DMS153 treated with DMSO at 0.1 percent for 48 hours (cell line): ENCODE measurements at regions not wholly inside any gene's neighbourhood (a gene's known extent, or its start where the extent isn't known, plus 50 kb on each side); places are given as distances from the start of the nearest gene placed in this dataset.

ENCODE experiments used
- DNase-seq: peaks from one replicate; lab custom pipeline; 2025; ENCODE audit not compliant: unreplicated experiment; lab: John Stamatoyannopoulos, UW

DNA sequence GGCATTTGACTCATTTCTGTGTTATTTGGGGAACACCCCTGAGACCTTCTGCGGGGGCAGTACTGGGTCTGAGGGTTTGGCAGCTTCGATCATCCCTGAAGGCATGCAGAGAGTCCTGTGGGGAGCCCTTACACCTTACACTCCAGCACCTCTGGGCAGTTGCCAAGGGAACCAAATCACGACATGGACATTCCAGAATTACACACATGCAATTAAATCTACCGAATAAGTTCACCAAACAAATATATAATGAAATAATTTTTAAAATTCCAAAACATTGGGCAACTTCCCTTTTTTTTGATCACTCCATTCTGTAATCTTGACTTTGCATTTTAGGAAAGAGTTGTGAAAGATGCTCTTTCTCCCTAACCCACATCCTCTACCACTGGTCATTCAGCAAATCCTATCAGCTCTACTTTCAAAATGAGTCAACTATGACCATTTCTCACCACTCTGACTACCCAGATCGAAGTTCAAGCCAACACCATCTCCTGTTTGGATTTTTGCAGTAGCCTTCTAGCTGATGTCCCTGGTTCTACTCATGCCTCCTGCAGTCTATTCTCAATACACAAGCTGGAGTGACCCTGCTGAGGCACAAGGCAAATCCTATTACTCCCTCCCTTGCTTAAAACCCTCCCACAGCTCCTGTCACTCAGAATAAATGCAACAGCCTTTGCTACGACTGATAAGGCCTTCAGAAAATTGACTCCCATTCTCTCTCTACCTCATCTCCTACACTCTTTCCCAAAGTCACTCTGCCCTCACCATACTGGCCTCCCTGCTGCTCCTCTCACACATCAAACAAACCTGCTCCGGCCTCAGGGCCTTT, 533.3 kb downstream of the HACE1 start:
- no peak for DNase-seq

DNA sequence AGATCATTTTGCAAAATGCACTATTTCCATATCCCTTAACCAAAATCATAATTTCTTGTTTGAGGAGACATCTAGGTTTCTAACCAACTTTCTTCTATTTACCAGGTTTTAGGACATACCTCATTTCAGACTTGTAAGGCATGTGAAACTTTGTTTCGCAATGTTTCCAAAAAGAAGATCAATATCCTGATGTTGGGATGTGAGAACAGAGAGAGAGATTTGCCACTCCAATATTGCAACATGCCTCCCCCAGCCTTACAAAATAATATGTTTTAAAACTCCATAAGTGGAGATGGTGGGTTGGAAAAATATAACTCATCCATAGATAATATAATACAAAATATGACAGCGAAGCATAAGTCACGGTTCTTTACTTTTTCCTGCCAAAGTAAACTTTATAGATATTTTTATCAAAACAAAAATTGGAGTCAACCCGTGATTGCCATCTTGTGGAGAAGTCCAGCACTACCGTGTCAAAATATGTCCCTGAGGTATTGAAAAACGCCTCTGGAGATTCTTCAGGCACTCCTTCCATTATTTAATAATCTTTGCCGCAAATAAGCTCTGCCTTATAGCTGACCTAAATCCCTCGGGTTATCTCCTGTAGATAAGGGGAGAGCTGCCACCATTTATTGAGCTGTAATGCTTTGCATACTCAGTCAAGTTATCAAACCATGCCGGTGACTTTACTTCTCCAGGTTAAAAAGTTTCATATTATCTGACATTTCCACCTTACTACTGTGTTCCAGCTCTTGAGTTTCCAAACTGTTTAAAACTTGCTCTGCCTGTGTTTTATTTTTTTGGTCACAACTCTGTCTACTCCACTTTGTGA, 534.2 kb downstream of the HACE1 start:
- peak; percentile 7 for DNase-seq

GRCh38 chr6:104324301-104324700, 535.4 kb downstream of the HACE1 start:
- DNase-seq = no peak

- no peak for DNase-seq
Observed at GRCh38 chr6:104322841-104323240, 536.9 kb downstream of the HACE1 start.

GRCh38 chr6:104321301-104321700, 538.4 kb downstream of the HACE1 start:
- no peak for DNase-seq

GRCh38 chr6:104320896-104321295, 538.8 kb downstream of the HACE1 start:
- DNase-seq = no peak

DNA sequence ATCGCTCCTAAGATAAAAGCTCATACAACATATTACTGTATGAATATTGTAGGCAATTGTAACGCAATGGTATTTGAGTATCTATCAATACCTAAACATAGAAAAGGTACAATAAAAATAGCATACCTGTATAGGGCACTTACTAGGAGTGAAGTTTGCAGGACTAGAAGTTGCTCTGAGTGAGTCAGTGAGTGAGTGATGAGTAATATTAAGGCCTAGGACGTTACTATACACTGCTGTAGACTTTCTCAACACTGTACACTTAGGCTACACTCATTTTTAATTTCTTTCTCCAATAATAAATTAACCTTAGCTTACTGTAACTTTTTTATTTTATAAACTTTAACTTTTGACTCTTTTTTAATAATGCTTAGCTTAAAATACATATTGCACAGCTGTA, 546.9 kb downstream of the HACE1 start:
- DNase-seq = no peak

DNA sequence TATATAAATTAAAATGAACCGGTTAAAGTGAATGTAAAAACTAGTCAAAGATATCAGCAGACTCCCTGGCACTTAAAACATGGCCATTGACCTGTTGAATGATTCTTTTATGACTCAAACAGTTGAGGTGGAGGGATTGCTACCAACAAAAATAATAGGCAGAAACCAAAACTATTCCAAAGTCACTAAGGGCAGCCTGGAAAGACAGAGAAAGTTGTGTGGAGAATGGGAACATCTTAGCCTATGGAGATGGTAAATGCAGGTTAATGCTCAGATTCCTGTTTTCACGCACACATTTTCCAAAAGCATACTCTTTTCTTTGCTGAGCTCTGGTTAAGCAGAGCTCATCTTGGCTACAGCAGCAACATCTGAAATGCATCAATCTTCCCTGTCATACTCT, 553.5 kb downstream of the HACE1 start:
- DNase-seq = no peak

- no peak for DNase-seq
Observed at GRCh38 chr6:104305206-104305605, 554.5 kb downstream of the HACE1 start.

- no peak for DNase-seq
Observed at GRCh38 chr6:104301951-104302350, 557.8 kb downstream of the HACE1 start.

GRCh38 chr6:104286641-104287040, 573.1 kb downstream of the HACE1 start:
- no peak for DNase-seq

GRCh38 chr6:104284872-104285271, 574.8 kb downstream of the HACE1 start:
- DNase-seq = no peak

GRCh38 chr6:104282581-104282980, 577.1 kb downstream of the HACE1 start:
- DNase-seq = no peak

DNA sequence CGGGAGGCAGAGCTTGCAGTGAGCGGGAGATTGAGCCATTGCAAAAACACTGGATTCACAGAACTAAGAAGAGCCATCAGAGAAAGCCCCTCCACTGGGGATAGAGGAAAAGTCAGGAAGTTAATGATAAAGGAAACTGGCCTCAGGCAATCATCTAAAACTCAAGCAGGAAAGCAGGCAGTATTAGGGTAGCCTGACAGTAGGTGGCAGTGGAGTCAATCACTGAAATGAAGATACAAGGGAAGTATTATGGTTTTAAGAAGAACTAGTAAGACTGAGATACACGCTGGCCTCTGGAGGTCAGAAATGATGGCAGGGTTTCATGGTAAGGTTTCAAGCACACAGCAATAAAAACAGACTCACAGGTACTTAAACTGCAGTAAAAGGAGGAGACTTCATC, 578.3 kb downstream of the HACE1 start:
- DNase-seq = no peak

- DNase-seq = no peak
Observed at GRCh38 chr6:104268389-104268788, 591.3 kb downstream of the HACE1 start.

DNA sequence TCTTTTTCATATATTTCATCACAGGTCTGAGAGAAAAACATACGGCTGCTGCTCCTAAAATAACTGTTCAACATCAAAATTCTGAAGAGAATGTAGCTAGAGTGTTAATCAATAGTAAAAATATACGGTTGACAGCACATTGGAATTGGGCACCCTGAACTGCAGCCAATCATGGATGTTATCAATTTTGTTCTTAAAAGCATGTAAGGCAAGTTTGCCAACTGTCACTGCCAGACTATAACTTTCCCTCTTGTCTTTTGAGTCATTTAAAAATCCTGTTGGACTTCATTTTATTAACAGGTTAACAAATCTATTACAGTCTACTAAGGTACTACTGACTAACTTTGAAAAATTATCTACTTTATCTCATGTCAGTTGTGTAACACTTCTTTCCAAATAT, 592.8 kb downstream of the HACE1 start:
- DNase-seq = no peak

GRCh38 chr6:104256646-104257045, 603.1 kb downstream of the HACE1 start:
- DNase-seq = peak; percentile 52

- no peak for DNase-seq
Observed at GRCh38 chr6:104253236-104253635, 606.5 kb downstream of the HACE1 start.

DNA sequence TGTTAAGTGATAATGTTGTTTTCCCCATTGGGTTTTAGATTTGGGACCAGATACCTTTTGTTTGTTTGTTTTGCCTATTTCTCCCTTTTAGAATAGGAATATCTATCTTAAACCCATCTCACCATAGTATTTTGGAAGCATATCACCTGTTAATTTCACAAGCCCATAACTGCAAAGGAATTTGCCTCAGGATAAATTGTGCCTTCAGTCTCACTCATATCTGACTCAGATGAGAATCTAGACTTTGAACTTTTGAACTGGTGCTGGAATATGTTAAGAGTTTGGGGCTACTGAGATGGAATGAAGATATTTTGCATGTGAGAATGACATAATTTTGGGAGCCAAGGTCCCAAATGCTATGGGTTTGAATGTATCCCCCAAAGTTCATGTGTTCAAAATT, 607.4 kb downstream of the HACE1 start:
- no peak for DNase-seq

GRCh38 chr6:104251651-104252050, 608.1 kb downstream of the HACE1 start:
- no peak for DNase-seq

DNA sequence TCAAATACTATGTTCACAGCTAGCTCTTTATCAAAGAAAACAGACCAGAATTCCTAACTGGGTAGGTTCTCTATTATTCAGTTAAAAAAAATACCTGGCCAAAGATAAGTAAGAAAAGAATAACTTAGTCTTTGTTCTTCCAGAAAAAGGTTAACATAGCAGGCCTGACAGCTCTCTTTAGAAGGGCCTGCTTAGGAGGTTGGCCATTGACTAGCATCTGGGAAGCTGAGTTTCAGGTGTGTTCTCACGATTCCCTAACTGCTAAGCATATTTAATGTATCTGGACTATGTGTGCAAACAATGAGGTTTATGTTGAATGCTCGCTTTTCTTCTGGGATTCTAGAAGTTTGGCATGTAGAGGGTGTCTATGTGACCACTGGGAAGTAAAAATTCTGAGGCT, 618.9 kb downstream of the HACE1 start:
- no peak for DNase-seq

DNA sequence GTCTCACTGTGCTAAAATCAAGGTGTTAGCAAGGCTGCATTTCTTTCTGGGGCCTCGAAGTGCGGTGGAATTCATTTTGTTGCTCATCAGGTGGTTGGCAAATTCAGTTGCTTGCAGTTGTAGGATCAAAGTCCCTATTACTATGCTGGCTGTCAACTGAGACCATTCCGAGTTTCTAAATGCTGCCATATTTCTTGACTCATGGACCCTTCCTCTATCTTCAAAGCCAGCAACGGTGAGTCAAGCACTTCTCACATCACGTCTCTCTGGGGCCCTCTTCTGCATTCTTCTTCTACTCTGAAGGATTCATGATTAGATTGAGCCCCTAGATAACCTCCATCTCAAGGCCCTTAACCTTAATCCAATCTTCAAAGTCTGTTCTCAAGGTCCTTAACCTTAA, 619.7 kb downstream of the HACE1 start:
- no peak for DNase-seq
